ENCODE measurements at regions not wholly inside any gene's neighbourhood (a gene's known extent, or its start where the extent isn't known, plus 50 kb on each side); places are given as distances from the start of the nearest gene placed in this dataset.
"Not testable (repeated sequence)": the region's sequence is repeated elsewhere in the genome, so short reads cannot be mapped to it uniquely, and the experiment has no call there.

- no peak for DNase-seq
Observed at GRCh38 chr18:67455890-67456501, 60.5 kb downstream of the DSEL start.

- no peak for DNase-seq
Observed at GRCh38 chr18:67453901-67454300, 62.6 kb downstream of the DSEL start.

- DNase-seq = no peak
Observed at GRCh38 chr18:67451960-67452359, 64.6 kb downstream of the DSEL start.

- not testable (repeated sequence) for DNase-seq
Observed at GRCh38 chr18:67451101-67451500, 65.4 kb downstream of the DSEL start.

GRCh38 chr18:67433971-67434370 is 82.5 kb downstream of the DSEL start:
- DNase-seq = no peak

- DNase-seq = no peak
Observed at GRCh38 chr18:67432806-67433205, 83.7 kb downstream of the DSEL start.

- no peak for DNase-seq
Observed at GRCh38 chr18:67428805-67429204, 87.7 kb downstream of the DSEL start.

GRCh38 chr18:67428158-67428557 is 88.4 kb downstream of the DSEL start:
- DNase-seq = no peak

- DNase-seq = no peak
Observed at GRCh38 chr18:67426486-67426885, 90.0 kb downstream of the DSEL start.

- DNase-seq = no peak
Observed at GRCh38 chr18:67425672-67426071, 90.8 kb downstream of the DSEL start.

GRCh38 chr18:67421651-67422050 is 94.9 kb downstream of the DSEL start:
- no peak for DNase-seq

GRCh38 chr18:67417864-67418523 is 98.5 kb downstream of the DSEL start:
- peak in 1 of 14 donors; percentile 0 for DNase-seq

- no peak for DNase-seq
Observed at GRCh38 chr18:67411116-67411515, 105.4 kb downstream of the DSEL start.

GRCh38 chr18:67410075-67411070 is 106.1 kb downstream of the DSEL start:
- DNase-seq = no peak

GRCh38 chr18:67408240-67408639 is 108.3 kb downstream of the DSEL start:
- no peak for DNase-seq

GRCh38 chr18:67406714-67407113 is 109.8 kb downstream of the DSEL start:
- DNase-seq = no peak

GRCh38 chr18:67402543-67402942 is 114.0 kb downstream of the DSEL start:
- DNase-seq = no peak

GRCh38 chr18:67400502-67401117 is 115.9 kb downstream of the DSEL start:
- DNase-seq = no peak

- no peak for DNase-seq
Observed at GRCh38 chr18:67386032-67386431, 130.5 kb downstream of the DSEL start.

- DNase-seq = no peak
Observed at GRCh38 chr18:67385455-67385854, 131.1 kb downstream of the DSEL start.

- DNase-seq = not testable (repeated sequence)
Observed at GRCh38 chr18:67384057-67384456, 132.5 kb downstream of the DSEL start.

- no peak for DNase-seq
Observed at GRCh38 chr18:67381608-67382150, 134.8 kb downstream of the DSEL start.
